22Rv1 (cell line): ENCODE measurements at regions not wholly inside any gene's neighbourhood (a gene's known extent, or its start where the extent isn't known, plus 50 kb on each side); places are given as distances from the start of the nearest gene placed in this dataset.

Source experiments
- CTCF ChIP-seq: fragments of 450-650 bp; IDR thresholded peaks from 2 replicates; pipeline ENCODE4 v1.5.1; 2017; ENCODE audit warnings: mild to moderate bottlenecking
- ZFX ChIP-seq: fragments of 450-650 bp; IDR thresholded peaks from 2 replicates; pipeline ENCODE4 v1.6.1; 2017; ENCODE audit warnings: antibody characterized with exemption, borderline replicate concordance

GRCh38 chr21:28445141-28445830, 547.4 kb downstream of the LTN1 start:
- TF ChIP-seq CTCF (no peak), ZFX (no peak)
